IMR-90 (cell line): ENCODE measurements at regions not wholly inside any gene's neighbourhood (a gene's known extent, or its start where the extent isn't known, plus 50 kb on each side); places are given as distances from the start of the nearest gene placed in this dataset.

ENCODE experiments used
- ATAC-seq: fragments of 200-7000 bp; cut with Tn5 transposase; 2 replicates; pipeline ENCODE4 v1.9.1; 2020; ENCODE audit warnings: low read depth, mild to moderate bottlenecking, moderate library complexity
- BruUV-seq: library from RNA; stranded (reverse); fragments of 400-500 nt; replicated peaks from 2 replicates; lab custom pipeline; 2021; lab: Mats Ljungman, UMichigan
- CTCF ChIA-PET: fragments of 300-600 bp; formaldehyde crosslinking; extraction: SDS; loops from one replicate; lab custom pipeline; 2021; ENCODE audit warnings: antibody characterized with exemption; lab: Yijun Ruan, JAX
- POLR2A ChIA-PET: fragments of 300-600 bp; sonication (Branson Sonifier 250); formaldehyde crosslinking; loops from one replicate; lab custom pipeline; 2022; ENCODE audit warnings: antibody characterized with exemption; ENCODE audit not compliant: unreplicated experiment; lab: Charles Lee
- DNase-seq: peaks from one replicate; pipeline ENCODE4 v3.0.0; 2013
- H2AFZ ChIP-seq: replicated peaks from 2 replicates; pipeline ENCODE3; 2013; ENCODE audit warnings: low read length, mild to moderate bottlenecking; ENCODE audit not compliant: poor library complexity
- H2AK5ac ChIP-seq: 2 replicates; pipeline ENCODE4 v1.6.1; 2013; ENCODE audit warnings: low read depth, low read length, inconsistent platforms
- H2AK9ac ChIP-seq: replicated peaks from 2 replicates; pipeline ENCODE3; 2013; ENCODE audit warnings: mild to moderate bottlenecking, low read depth, low read length, moderate library complexity; ENCODE audit not compliant: poor library complexity
- H2BK120ac ChIP-seq: 2 replicates; pipeline ENCODE4 v1.6.1; 2013; ENCODE audit warnings: low read depth, low read length, inconsistent platforms
- H2BK15ac ChIP-seq: 3 replicates; pipeline ENCODE4 v1.6.1; 2013; ENCODE audit warnings: low read depth, low read length, inconsistent platforms
- H2BK20ac ChIP-seq: 2 replicates; pipeline ENCODE4 v1.6.1; 2013; ENCODE audit warnings: low read depth, mild to moderate bottlenecking, inconsistent platforms, low read length, moderate library complexity
- H2BK5ac ChIP-seq: 2 replicates; pipeline ENCODE4 v1.6.1; 2013; ENCODE audit warnings: mild to moderate bottlenecking, low read depth, low read length, inconsistent platforms; ENCODE audit not compliant: poor library complexity, severe bottlenecking
- H3K14ac ChIP-seq: replicated peaks from 2 replicates; pipeline ENCODE4 v1.6.1; 2013; ENCODE audit warnings: low read depth, low read length, inconsistent platforms
- H3K18ac ChIP-seq: 2 replicates; pipeline ENCODE4 v1.6.1; 2013; ENCODE audit warnings: low read depth, low read length, control low read depth
- H3K23ac ChIP-seq: 2 replicates; pipeline ENCODE4 v1.6.1; 2013; ENCODE audit warnings: low read depth, low read length, inconsistent platforms
- H3K27ac ChIP-seq: 2 replicates; pipeline ENCODE4 v1.5.1; 2013; ENCODE audit warnings: mild to moderate bottlenecking, control low read depth, low read length; ENCODE audit not compliant: insufficient read depth
- H3K27me3 ChIP-seq: 2 replicates; pipeline ENCODE4 v1.6.1; 2013; ENCODE audit warnings: low read length; ENCODE audit not compliant: control insufficient read depth, insufficient read depth
- H3K36me3 ChIP-seq: 2 replicates; pipeline ENCODE4 v1.6.1; 2013; ENCODE audit warnings: low read length, mixed read lengths; ENCODE audit not compliant: control insufficient read depth, insufficient read depth
- H3K4ac ChIP-seq: 2 replicates; pipeline ENCODE4 v1.6.1; 2013; ENCODE audit warnings: low read depth, low read length, inconsistent platforms
- H3K4me1 ChIP-seq: 2 replicates; pipeline ENCODE4 v1.6.1; 2013; ENCODE audit warnings: low read length, mixed read lengths; ENCODE audit not compliant: control insufficient read depth, insufficient read depth
- H3K4me2 ChIP-seq: 2 replicates; pipeline ENCODE4 v1.6.1; 2013; ENCODE audit warnings: low read depth, mild to moderate bottlenecking, control low read depth, low read length, moderate library complexity
- H3K4me3 ChIP-seq: 2 replicates; pipeline ENCODE4 v1.5.1; 2013; ENCODE audit warnings: low read depth, mild to moderate bottlenecking, control low read depth, low read length, moderate library complexity; ENCODE audit not compliant: insufficient read depth
- H3K56ac ChIP-seq: 2 replicates; pipeline ENCODE4 v1.6.1; 2013; ENCODE audit warnings: low read length, inconsistent platforms; ENCODE audit not compliant: insufficient read depth; ENCODE audit errors: extremely low read depth
- H3K79me1 ChIP-seq, 2 experiments: 2 replicates each; pipeline ENCODE4 v1.6.1; 2013; ENCODE audit warnings: low read length in 2 of 2, inconsistent platforms in 1 of 2, low read depth in 1 of 2
- H3K9ac ChIP-seq: 2 replicates; pipeline ENCODE4 v1.6.1; 2013; ENCODE audit warnings: low read depth, low read length, control low read depth
- H3K9me1 ChIP-seq: 2 replicates; pipeline ENCODE4 v1.6.1; 2013; ENCODE audit warnings: low read length, inconsistent platforms; ENCODE audit not compliant: insufficient read depth
- H3K9me3 ChIP-seq: 2 replicates; pipeline ENCODE4 v1.6.1; 2013; ENCODE audit warnings: low read length; ENCODE audit not compliant: control insufficient read depth, insufficient read depth
- H4K20me1 ChIP-seq: 2 replicates; pipeline ENCODE4 v1.6.1; 2013; ENCODE audit warnings: low read length, inconsistent platforms; ENCODE audit not compliant: insufficient read depth
- H4K5ac ChIP-seq: 2 replicates; pipeline ENCODE4 v1.6.1; 2013; ENCODE audit warnings: mild to moderate bottlenecking, low read depth, low read length, control low read depth
- H4K8ac ChIP-seq, 2 experiments: 2 replicates each; pipeline ENCODE4 v1.6.1; 2013; ENCODE audit warnings: low read depth in 2 of 2, low read length in 2 of 2, control low read depth in 1 of 2, inconsistent platforms in 1 of 2
- H4K91ac ChIP-seq: 2 replicates; pipeline ENCODE4 v1.6.1; 2013; ENCODE audit warnings: low read depth, low read length, inconsistent platforms; ENCODE audit not compliant: insufficient read depth
- BHLHE40 ChIP-seq: fragments of 150-350 bp; IDR thresholded peaks from 2 replicates; pipeline ENCODE4 v1.6.1; 2016; ENCODE audit warnings: mild to moderate bottlenecking, low read depth, low read length
- CEBPB ChIP-seq: IDR thresholded peaks from 2 replicates; pipeline ENCODE4 v1.6.1; 2012; ENCODE audit warnings: low read depth, low read length, improper control_type of control experiment
- CHD1 ChIP-seq: IDR thresholded peaks from 2 replicates; pipeline ENCODE4 v1.6.1; 2012; ENCODE audit warnings: low read depth, low read length, improper control_type of control experiment
- CTCF ChIP-seq: conservative IDR thresholded peaks from 2 replicates; pipeline ENCODE4 v1.5.1; 2012; ENCODE audit warnings: mild to moderate bottlenecking, low read depth, low read length, improper control_type of control experiment
- FOS ChIP-seq: fragments of 150-350 bp; IDR thresholded peaks from 2 replicates; pipeline ENCODE4 v1.6.1; 2016; ENCODE audit warnings: low read depth, low read length
- MAFK ChIP-seq: IDR thresholded peaks from 2 replicates; pipeline ENCODE4 v1.6.1; 2012; ENCODE audit warnings: low read depth, low read length, improper control_type of control experiment
- MXI1 ChIP-seq: IDR thresholded peaks from 2 replicates; pipeline ENCODE4 v1.6.1; 2012; ENCODE audit warnings: low read depth, mild to moderate bottlenecking, low read length, moderate library complexity, borderline replicate concordance
- NFE2L2 ChIP-seq: fragments of 150-350 bp; IDR thresholded peaks from 2 replicates; pipeline ENCODE4 v1.6.1; 2016; ENCODE audit warnings: low read depth, mild to moderate bottlenecking, low read length
- RAD21 ChIP-seq: IDR thresholded peaks from 2 replicates; pipeline ENCODE4 v1.6.1; 2012; ENCODE audit warnings: low read length, improper control_type of control experiment
- SMC3 ChIP-seq: fragments of 150-350 bp; IDR thresholded peaks from 2 replicates; pipeline ENCODE4 v1.6.1; 2016; ENCODE audit warnings: low read depth, mild to moderate bottlenecking, antibody characterized with exemption, low read length, moderate library complexity
- WGBS, 2 experiments: methylation state at CpG; one replicate each; pipeline versions ENCODE4 v1.1.5 to v1.1.7; 2013; ENCODE audit warnings: missing lambda C conversion rate in 2 of 2; ENCODE audit not compliant: insufficient read length in 1 of 2; ENCODE audit errors: extremely low coverage in 2 of 2; 5-methylcytosine and 5-hydroxymethylcytosine counted together
- dilution Hi-C: fragments of 300-500 bp; cut with HindIII; formaldehyde crosslinking; loops from one replicate; pipeline ENCODE4 v1.14.3; 2018; ENCODE audit warnings: low sequenced_read_pairs; ENCODE audit not compliant: unreplicated experiment
- in situ Hi-C: fragments of 300-500 bp; cut with MboI; formaldehyde crosslinking; loops from 3 replicates; pipeline ENCODE4 v1.14.3; 2019; ENCODE audit warnings: low sequenced_read_pairs, inconsistent platforms, mixed read lengths
- intact Hi-C: fragments of 100-400 bp; cut with micrococcal nuclease; formaldehyde crosslinking; loops from 2 replicates; pipeline ENCODE4 v1.10.0; 2022
- TF ChIP-seq, protein P1 (sequence below): fragments of 150-350 bp; IDR thresholded peaks from 2 replicates; pipeline ENCODE4 v1.6.1; 2016; ENCODE audit warnings: low read depth, mild to moderate bottlenecking, low read length, moderate library complexity, borderline replicate concordance

DNA sequence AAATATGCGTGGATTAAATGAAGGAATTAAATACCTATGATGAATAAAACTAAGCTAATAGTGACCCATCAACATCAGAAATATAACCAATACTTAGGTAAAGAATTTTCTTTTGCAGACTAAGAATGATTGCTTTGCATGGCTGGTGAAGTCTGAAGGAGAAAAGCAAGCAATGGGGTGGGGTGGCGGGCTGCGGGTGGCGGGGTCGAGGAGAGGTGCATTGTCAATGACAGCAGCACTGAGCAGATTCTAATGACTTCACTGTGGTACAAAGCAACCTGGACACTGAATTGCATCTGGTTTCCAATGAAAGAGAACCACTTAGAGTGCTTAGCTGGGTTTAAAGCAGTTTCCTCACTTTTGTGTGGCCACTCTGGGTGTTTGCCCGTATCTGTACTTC lies 171.5 kb upstream of the IL12A start:
- Histone ChIP-seq H3K4ac (no peak overlapping the region), H3K14ac (no peak overlapping the region), H2AFZ (no peak overlapping the region), H3K27ac (no peak overlapping the region), H2BK20ac (no peak overlapping the region), H2AK9ac (no peak overlapping the region), H3K36me3 (no peaks in the 10 kb centered on the region), H4K20me1 (peaks cover 26% of the 10 kb centered on the region), H4K8ac (no peak overlapping the region), H3K9me3 (no peaks in the 10 kb centered on the region), H2BK120ac (no peak overlapping the region), H4K91ac (no peak overlapping the region), H3K4me2 (no peak overlapping the region), H3K9ac (no peak overlapping the region), H3K56ac (no peak overlapping the region), H2AK5ac (no peak overlapping the region), H3K18ac (no peak overlapping the region), H3K4me3 (no peak overlapping the region), H3K23ac (no peak overlapping the region), H4K5ac (no peak overlapping the region), H3K4me1 (peaks cover 19% of the 10 kb centered on the region), H3K9me1 (peaks cover 29% of the 10 kb centered on the region), H2BK15ac (no peak overlapping the region), H2BK5ac (no peak overlapping the region), H3K79me1 (peaks cover 52 to 88% of the 10 kb centered on the region in 2 experiments), H3K27me3 (no peaks in the 10 kb centered on the region)
- dilution Hi-C loops: no loop called here
- CTCF ChIA-PET: interaction anchor here (0.7 to 1.2 kb wide), 4 partner anchors 13 to 68 kb away, joined by 3 to 4 read pairs (median 3); no protein-coding TSS in a partner anchor
- BruUV-seq: no TSS peak
- POLR2A ChIA-PET: no interaction called here
- intact Hi-C loops: no loop called here
- ATAC-seq (no peak), DNase-seq (no peak)
- WGBS, 2 experiments: 80% methylated on average over 1 of the region's 6 CpGs; no CpG with 5 or more reads in 1 of the 2 experiments
- TF ChIP-seq FOS (no peak), MXI1 (no peak), CTCF (no peak), RAD21 (no peak), MAFK (no peak), BHLHE40 (no peak), CEBPB (no peak), SMC3 (no peak), CHD1 (no peak), NFE2L2 (no peak)
- TF ChIP-seq, protein P1, sequence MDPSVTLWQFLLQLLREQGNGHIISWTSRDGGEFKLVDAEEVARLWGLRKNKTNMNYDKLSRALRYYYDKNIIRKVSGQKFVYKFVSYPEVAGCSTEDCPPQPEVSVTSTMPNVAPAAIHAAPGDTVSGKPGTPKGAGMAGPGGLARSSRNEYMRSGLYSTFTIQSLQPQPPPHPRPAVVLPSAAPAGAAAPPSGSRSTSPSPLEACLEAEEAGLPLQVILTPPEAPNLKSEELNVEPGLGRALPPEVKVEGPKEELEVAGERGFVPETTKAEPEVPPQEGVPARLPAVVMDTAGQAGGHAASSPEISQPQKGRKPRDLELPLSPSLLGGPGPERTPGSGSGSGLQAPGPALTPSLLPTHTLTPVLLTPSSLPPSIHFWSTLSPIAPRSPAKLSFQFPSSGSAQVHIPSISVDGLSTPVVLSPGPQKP: no peak
- in situ Hi-C loops: no loop called here
